Upper lobe of right lung (tissue), 1 donor: ENCODE measurements at regions not wholly inside any gene's neighbourhood (a gene's known extent, or its start where the extent isn't known, plus 50 kb on each side); places are given as distances from the start of the nearest gene placed in this dataset.

ENCODE experiments used
- ATAC-seq: fragments of 200-7000 bp; cut with Tn5 transposase; one replicate; pipeline ENCODE4 v1.9.1; 2020; ENCODE audit warnings: mild to moderate bottlenecking, moderate library complexity
- DNase-seq: peaks from one replicate; pipeline ENCODE4 v3.0.0-alpha.2; 2020
- H3K27ac ChIP-seq: fragments of 200-600 bp; one replicate; pipeline ENCODE4 v1.8.0; 2022
- H3K27me3 ChIP-seq: fragments of 200-600 bp; one replicate; pipeline ENCODE4 v1.8.0; 2022; ENCODE audit warnings: mild to moderate bottlenecking
- H3K36me3 ChIP-seq: fragments of 200-600 bp; one replicate; pipeline ENCODE4 v1.8.0; 2022
- H3K4me1 ChIP-seq: fragments of 200-600 bp; one replicate; pipeline ENCODE4 v1.8.0; 2022
- H3K4me3 ChIP-seq: fragments of 200-600 bp; one replicate; pipeline ENCODE4 v1.8.0; 2022; ENCODE audit warnings: mild to moderate bottlenecking
- H3K9me3 ChIP-seq: fragments of 200-600 bp; one replicate; pipeline ENCODE4 v1.8.0; 2022
- intact Hi-C: fragments of 100-400 bp; cut with DNase I; formaldehyde crosslinking; loops from one replicate; pipeline ENCODE4 v1.11.0; 2022
- TF ChIP-seq, protein P1 (sequence below): fragments of 200-600 bp; IDR thresholded peaks from one replicate; pipeline ENCODE4 v1.8.0; 2022; ENCODE audit warnings: antibody characterized with exemption
- donor health status: DM: no; HTN: yes; CAD: no; lungs with severe emphysema.

DNA sequence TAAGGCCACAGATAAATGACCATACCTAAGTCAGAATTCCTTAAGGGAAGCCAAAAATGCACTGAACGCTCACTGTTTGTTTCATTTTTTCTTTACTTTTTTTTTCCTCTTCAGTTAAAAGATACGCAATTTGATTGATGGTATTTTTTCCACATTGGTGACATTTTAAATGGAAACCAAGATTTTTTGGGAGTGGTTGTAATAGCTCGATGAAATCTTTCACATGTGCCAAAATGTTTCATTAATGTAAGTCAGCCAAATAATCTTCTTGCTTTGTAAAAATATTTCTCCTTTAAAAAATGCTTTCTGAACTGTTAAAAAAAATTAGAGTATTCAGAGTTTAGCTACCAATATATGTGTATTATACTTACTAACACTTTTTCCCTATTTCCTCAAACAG is 339.8 kb downstream of the ZEB2 start:
- Histone ChIP-seq H3K9me3 (no peaks in the 10 kb centered on the region), H3K4me1 (no peaks in the 10 kb centered on the region), H3K4me3 (no peak overlapping the region), H3K36me3 (no peaks in the 10 kb centered on the region), H3K27ac (no peak overlapping the region), H3K27me3 (no peaks in the 10 kb centered on the region)
- DNase-seq (no peak), ATAC-seq (no peak)
- intact Hi-C loops, result no loop called here
- TF ChIP-seq, protein P1, sequence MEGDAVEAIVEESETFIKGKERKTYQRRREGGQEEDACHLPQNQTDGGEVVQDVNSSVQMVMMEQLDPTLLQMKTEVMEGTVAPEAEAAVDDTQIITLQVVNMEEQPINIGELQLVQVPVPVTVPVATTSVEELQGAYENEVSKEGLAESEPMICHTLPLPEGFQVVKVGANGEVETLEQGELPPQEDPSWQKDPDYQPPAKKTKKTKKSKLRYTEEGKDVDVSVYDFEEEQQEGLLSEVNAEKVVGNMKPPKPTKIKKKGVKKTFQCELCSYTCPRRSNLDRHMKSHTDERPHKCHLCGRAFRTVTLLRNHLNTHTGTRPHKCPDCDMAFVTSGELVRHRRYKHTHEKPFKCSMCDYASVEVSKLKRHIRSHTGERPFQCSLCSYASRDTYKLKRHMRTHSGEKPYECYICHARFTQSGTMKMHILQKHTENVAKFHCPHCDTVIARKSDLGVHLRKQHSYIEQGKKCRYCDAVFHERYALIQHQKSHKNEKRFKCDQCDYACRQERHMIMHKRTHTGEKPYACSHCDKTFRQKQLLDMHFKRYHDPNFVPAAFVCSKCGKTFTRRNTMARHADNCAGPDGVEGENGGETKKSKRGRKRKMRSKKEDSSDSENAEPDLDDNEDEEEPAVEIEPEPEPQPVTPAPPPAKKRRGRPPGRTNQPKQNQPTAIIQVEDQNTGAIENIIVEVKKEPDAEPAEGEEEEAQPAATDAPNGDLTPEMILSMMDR, result no peak

DNA sequence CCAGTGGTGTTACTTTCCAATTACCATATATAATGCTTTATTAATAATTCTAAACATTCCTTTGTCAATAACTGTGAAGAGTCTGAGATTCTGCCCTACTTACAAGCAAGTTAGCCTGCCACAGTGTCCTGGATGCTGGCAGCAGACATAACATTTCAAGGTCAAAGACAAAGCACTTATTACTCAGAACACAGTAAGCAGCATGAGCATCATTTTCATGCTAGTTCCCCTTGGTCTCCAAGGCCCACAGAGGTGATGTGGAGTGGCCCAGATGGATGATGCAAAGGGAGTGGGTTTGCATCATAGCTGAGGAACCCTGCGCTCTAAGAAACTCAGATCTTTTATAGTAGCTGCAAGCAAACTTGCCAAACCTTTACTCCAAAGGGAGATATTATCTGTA is 349.7 kb downstream of the ZEB2 start:
- Histone ChIP-seq H3K36me3 (no peaks in the 10 kb centered on the region), H3K9me3 (no peaks in the 10 kb centered on the region), H3K27me3 (no peaks in the 10 kb centered on the region), H3K4me3 (no peak overlapping the region), H3K27ac (no peak overlapping the region), H3K4me1 (no peaks in the 10 kb centered on the region)
- DNase-seq (no peak), ATAC-seq (no peak)
- intact Hi-C loops, result no loop called here
- TF ChIP-seq, protein P1, result no peak

DNA sequence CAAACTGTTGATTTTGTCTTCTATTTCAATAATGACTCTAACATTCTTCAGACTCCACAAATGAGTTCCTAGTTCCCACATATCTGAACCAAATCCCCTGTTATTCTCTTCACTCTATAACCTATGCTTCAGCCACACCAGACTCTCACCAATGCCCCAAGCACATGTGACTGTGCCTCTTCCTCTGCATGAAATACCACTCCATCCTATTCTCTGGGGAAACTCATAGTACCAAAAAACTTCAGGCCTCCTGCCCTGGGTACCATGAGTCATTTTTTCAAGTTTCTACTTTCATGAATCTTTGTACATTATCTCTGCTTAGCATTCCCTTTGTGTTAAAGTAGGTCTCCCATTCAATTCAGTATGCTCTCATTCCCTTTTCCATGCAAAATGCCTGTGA is 353.2 kb downstream of the ZEB2 start:
- H3K36me3 ChIP-seq, result no peaks in the 10 kb centered on the region
- no peak overlapping the region for H3K4me3 ChIP-seq
- H3K27me3 ChIP-seq, result no peaks in the 10 kb centered on the region
- no peak for DNase-seq
- H3K27ac ChIP-seq, result no peak overlapping the region
- H3K4me1 ChIP-seq, result no peaks in the 10 kb centered on the region
- no peaks in the 10 kb centered on the region for H3K9me3 ChIP-seq
- ATAC-seq, result no peak
- intact Hi-C loops, result no loop called here
- TF ChIP-seq, protein P1, result no peak

DNA sequence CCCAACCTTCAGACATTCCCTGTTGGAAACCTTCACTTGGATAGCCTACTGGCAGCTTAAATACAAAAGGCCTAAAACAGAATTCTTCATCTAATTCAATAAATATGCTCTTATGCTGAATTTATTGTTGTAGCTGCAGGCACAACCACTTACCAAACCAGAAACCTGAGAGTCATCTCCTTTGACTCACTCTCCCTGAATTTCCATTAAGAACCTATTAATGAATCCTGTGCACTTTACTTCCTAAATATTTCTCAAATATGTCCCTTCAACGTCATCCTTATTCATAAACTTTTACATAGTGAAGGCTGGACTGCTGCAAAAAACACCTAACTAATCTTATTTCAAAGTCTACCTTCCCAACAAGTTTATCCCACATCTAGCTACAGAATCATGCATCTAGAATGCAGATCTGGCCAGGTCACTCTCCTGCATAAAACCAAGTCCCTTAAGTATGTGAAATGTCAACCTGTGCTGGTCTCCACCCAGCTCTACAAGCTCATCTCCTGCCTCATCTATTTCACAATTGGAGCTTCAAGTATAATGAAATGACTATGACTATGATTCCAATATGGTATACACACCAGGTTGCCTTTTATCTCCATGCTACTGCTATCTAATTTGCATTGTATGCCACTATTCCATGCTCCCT is 354.2 kb downstream of the ZEB2 start:
- Histone ChIP-seq H3K9me3 (no peaks in the 10 kb centered on the region), H3K36me3 (no peaks in the 10 kb centered on the region), H3K27me3 (no peaks in the 10 kb centered on the region), H3K4me3 (no peak overlapping the region), H3K27ac (no peak overlapping the region), H3K4me1 (no peaks in the 10 kb centered on the region)
- TF ChIP-seq, protein P1, result no peak
- intact Hi-C loops, result no loop called here
- ATAC-seq (no peak), DNase-seq (no peak)

DNA sequence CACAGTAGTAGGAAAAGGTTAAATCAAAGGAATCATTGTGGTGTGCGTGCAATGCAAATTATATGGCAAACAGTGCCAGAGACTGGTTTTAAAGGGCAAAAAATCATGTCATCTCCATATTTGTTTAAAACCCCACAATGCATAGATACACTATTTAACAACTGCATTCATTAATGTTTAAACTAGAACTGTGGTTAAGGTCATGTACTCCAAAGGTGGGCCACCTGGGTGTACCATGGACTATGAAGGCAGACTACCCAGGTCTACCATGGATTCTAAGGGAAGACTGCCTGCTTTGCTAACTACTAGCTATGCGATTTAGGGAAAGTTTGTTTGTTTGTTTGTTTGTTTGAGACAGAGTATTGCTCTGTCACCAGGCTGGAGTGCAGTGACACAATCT is 356.3 kb downstream of the ZEB2 start:
- DNase-seq, result no peak
- TF ChIP-seq, protein P1, result no peak
- Histone ChIP-seq H3K4me3 (no peak overlapping the region), H3K4me1 (no peaks in the 10 kb centered on the region), H3K9me3 (no peaks in the 10 kb centered on the region), H3K27ac (no peak overlapping the region), H3K36me3 (no peaks in the 10 kb centered on the region), H3K27me3 (no peaks in the 10 kb centered on the region)
- ATAC-seq, result no peak
- intact Hi-C loops, result no loop called here

DNA sequence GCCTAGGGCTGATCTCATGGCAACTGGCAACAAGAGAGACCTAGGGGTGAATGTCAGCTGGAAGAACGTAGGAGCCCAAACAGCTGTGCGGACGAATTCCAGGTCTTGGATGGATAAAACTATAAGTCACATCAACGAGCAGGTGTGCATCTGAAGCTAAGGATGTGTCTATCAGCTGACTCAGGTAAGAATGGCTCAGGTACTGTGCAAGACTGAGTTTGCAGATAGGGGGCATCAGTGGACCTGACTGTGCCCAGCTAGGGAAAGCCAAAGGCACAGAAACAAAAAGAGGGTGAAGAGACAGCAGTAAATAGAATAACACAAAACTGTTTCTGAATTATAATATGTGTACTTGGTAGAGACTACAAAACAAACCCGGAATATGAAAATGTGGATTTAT is 357.3 kb downstream of the ZEB2 start:
- TF ChIP-seq, protein P1, result peak; percentile 54
- Histone ChIP-seq H3K36me3 (no peaks in the 10 kb centered on the region), H3K4me1 (no peaks in the 10 kb centered on the region), H3K4me3 (no peak overlapping the region), H3K9me3 (no peaks in the 10 kb centered on the region), H3K27ac (no peak overlapping the region), H3K27me3 (no peaks in the 10 kb centered on the region)
- peak; percentile 76 for ATAC-seq
- intact Hi-C loops, result no loop called here
- no peak for DNase-seq
